ENCODE measurements at regions not wholly inside any gene's neighbourhood (a gene's known extent, or its start where the extent isn't known, plus 50 kb on each side); places are given as distances from the start of the nearest gene placed in this dataset.

- TF ChIP-seq MYBL2 (CRISPR knock-in tag; IDR thresholded peaks at IDR 0.05) (no peak), JUN (CRISPR knock-in tag; IDR thresholded peaks at IDR 0.05) (no peak), FOXJ3 (CRISPR knock-in tag; IDR thresholded peaks at IDR 0.05; ENCODE audit: borderline replicate concordance) (no peak), IRF2 (CRISPR knock-in tag; IDR thresholded peaks at IDR 0.05; ENCODE audit: borderline replicate concordance, low read depth) (no peak), SP1 (CRISPR knock-in tag; conservative IDR thresholded peaks at IDR 0.05) (no peak), HMGA2 (CRISPR knock-in tag; IDR thresholded peaks at IDR 0.05) (no peak), PRDM15 (CRISPR knock-in tag; IDR thresholded peaks at IDR 0.05) (no peak), CTCF (IDR thresholded peaks at IDR 0.05) (no peak), AR (CRISPR knock-in tag; IDR thresholded peaks at IDR 0.05) (no peak), SMAD3 (CRISPR knock-in tag; IDR thresholded peaks at IDR 0.05; ENCODE audit: borderline replicate concordance) (no peak)
- TF ChIP-seq, protein P1, sequence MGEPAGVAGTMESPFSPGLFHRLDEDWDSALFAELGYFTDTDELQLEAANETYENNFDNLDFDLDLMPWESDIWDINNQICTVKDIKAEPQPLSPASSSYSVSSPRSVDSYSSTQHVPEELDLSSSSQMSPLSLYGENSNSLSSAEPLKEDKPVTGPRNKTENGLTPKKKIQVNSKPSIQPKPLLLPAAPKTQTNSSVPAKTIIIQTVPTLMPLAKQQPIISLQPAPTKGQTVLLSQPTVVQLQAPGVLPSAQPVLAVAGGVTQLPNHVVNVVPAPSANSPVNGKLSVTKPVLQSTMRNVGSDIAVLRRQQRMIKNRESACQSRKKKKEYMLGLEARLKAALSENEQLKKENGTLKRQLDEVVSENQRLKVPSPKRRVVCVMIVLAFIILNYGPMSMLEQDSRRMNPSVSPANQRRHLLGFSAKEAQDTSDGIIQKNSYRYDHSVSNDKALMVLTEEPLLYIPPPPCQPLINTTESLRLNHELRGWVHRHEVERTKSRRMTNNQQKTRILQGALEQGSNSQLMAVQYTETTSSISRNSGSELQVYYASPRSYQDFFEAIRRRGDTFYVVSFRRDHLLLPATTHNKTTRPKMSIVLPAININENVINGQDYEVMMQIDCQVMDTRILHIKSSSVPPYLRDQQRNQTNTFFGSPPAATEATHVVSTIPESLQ (CRISPR knock-in tag; IDR thresholded peaks at IDR 0.05) = no peak
- TF ChIP-seq, protein P2, sequence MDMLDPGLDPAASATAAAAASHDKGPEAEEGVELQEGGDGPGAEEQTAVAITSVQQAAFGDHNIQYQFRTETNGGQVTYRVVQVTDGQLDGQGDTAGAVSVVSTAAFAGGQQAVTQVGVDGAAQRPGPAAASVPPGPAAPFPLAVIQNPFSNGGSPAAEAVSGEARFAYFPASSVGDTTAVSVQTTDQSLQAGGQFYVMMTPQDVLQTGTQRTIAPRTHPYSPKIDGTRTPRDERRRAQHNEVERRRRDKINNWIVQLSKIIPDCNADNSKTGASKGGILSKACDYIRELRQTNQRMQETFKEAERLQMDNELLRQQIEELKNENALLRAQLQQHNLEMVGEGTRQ (CRISPR knock-in tag; IDR thresholded peaks at IDR 0.05) = no peak
- TF ChIP-seq, protein P3, sequence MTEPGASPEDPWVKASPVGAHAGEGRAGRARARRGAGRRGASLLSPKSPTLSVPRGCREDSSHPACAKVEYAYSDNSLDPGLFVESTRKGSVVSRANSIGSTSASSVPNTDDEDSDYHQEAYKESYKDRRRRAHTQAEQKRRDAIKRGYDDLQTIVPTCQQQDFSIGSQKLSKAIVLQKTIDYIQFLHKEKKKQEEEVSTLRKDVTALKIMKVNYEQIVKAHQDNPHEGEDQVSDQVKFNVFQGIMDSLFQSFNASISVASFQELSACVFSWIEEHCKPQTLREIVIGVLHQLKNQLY (CRISPR knock-in tag; IDR thresholded peaks at IDR 0.05) = no peak
- ChIA-PET CTCF (no interaction called here), POLR2A (no interaction called here)
- Mint-ChIP-seq H3K27me3 (ENCODE audit: low read depth) (peaks cover 4% of the 10 kb centered on the region; the same call in 1 of the 2 replicates), H3K4me1 (no peaks in the 10 kb centered on the region), H3K27ac (no peak overlapping the region), H3K36me3 (no peaks in the 10 kb centered on the region), H3K9me3 (no peaks in the 10 kb centered on the region; the same call in 1 of the 2 replicates), H3K4me3 (no peak overlapping the region)
- DNase-seq (ENCODE audit: low spot score) = no peak
- no peak for ATAC-seq
These were observed 446.2 kb downstream of the DNAH5 start for GRCh38 chr5:13498279-13498678.

Measured in WTC11 (cell line).